Astrocyte (in vitro differentiated cells and primary cell): ENCODE measurements at regions not wholly inside any gene's neighbourhood (a gene's known extent, or its start where the extent isn't known, plus 50 kb on each side); places are given as distances from the start of the nearest gene placed in this dataset.
"Not testable (repeated sequence)": the region's sequence is repeated elsewhere in the genome, so short reads cannot be mapped to it uniquely, and the experiment has no call there.

ENCODE experiments used
- DNase-seq: peaks from one replicate; pipeline ENCODE4 v3.0.0-alpha.2; 2010; ENCODE audit warnings: low read depth
- FAIRE-seq: peaks from 2 replicates; lab custom pipeline; 2011; peaks lifted over from hg19 to GRCh38; lab: Jason Lieb, UNC
- H2AFZ ChIP-seq: 2 replicates; pipeline ENCODE4 v1.6.0; 2012; ENCODE audit warnings: low read depth, low read length, inconsistent platforms
- H3K27ac ChIP-seq: 2 replicates; pipeline ENCODE4 v1.5.1; 2011; ENCODE audit warnings: low read depth, low read length, inconsistent platforms
- H3K27me3 ChIP-seq: 2 replicates; pipeline ENCODE4 v1.6.0; 2011; ENCODE audit warnings: low read length, inconsistent platforms; ENCODE audit not compliant: insufficient read depth
- H3K36me3 ChIP-seq: 2 replicates; pipeline ENCODE4 v1.5.1; 2011; ENCODE audit warnings: low read length, inconsistent platforms; ENCODE audit not compliant: insufficient read depth
- H3K4me1 ChIP-seq: 2 replicates; pipeline ENCODE4 v1.5.1; 2011; ENCODE audit warnings: low read length, inconsistent platforms; ENCODE audit not compliant: insufficient read depth
- H3K4me2 ChIP-seq: 2 replicates; pipeline ENCODE4 v1.6.0; 2012; ENCODE audit warnings: low read length, inconsistent platforms
- H3K4me3 ChIP-seq: 2 replicates; pipeline ENCODE4 v1.5.1; 2011; ENCODE audit warnings: low read depth, mild to moderate bottlenecking, low read length, inconsistent platforms; ENCODE audit not compliant: insufficient read depth
- H3K79me2 ChIP-seq: 2 replicates; pipeline ENCODE4 v1.6.0; 2012; ENCODE audit warnings: mild to moderate bottlenecking, low read length, inconsistent platforms; ENCODE audit not compliant: insufficient read depth
- H3K9ac ChIP-seq: 2 replicates; pipeline ENCODE4 v1.6.0; 2012; ENCODE audit warnings: mild to moderate bottlenecking, low read length, inconsistent platforms
- H3K9me3 ChIP-seq: 2 replicates; pipeline ENCODE4 v1.5.1; 2012; ENCODE audit warnings: low read depth, mild to moderate bottlenecking, low read length, inconsistent platforms; ENCODE audit not compliant: insufficient read depth
- H4K20me1 ChIP-seq: 2 replicates; pipeline ENCODE4 v1.6.0; 2012; ENCODE audit warnings: low read length, inconsistent platforms; ENCODE audit not compliant: insufficient read depth
- H3K27ac Mint-ChIP-seq: one replicate; pipeline ENCODE4 v1.8.0; 2021; ENCODE audit warnings: mild to moderate bottlenecking, mixed read lengths; ENCODE audit not compliant: unreplicated experiment
- H3K27me3 Mint-ChIP-seq: one replicate; pipeline ENCODE4 v1.8.0; 2021; ENCODE audit warnings: low read depth, mixed read lengths; ENCODE audit not compliant: unreplicated experiment
- H3K36me3 Mint-ChIP-seq: one replicate; pipeline ENCODE4 v1.8.0; 2021; ENCODE audit warnings: low read depth, mixed read lengths; ENCODE audit not compliant: unreplicated experiment
- H3K4me1 Mint-ChIP-seq: one replicate; pipeline ENCODE4 v1.8.0; 2021; ENCODE audit warnings: low read depth, mixed read lengths; ENCODE audit not compliant: unreplicated experiment
- H3K4me3 Mint-ChIP-seq: one replicate; pipeline ENCODE4 v1.8.0; 2021; ENCODE audit warnings: mild to moderate bottlenecking, moderate library complexity, mixed read lengths; ENCODE audit not compliant: unreplicated experiment
- H3K9me3 Mint-ChIP-seq: one replicate; pipeline ENCODE4 v1.8.0; 2021; ENCODE audit warnings: mild to moderate bottlenecking, mixed read lengths; ENCODE audit not compliant: unreplicated experiment

DNA sequence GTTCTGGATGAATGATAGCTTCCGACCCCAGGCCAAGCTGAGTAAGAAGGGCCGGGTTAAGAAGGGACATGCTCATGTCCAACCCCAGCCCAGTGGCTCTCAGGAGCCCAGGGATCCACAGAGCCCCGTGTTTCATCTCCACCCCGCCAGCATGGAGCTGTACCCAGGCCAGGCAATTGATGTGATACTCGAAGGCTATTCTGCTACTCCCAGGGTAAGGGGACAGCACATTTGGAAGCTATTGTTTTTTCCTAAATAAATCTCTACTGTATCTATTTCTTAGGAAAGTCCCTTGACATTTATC is 255.0 kb upstream of the NBPF12 start:
- not testable (repeated sequence) for H3K36me3 ChIP-seq, H3K4me1 Mint-ChIP-seq, H3K27me3 Mint-ChIP-seq, H3K27me3 ChIP-seq, FAIRE-seq, H3K27ac Mint-ChIP-seq, DNase-seq, H3K9me3 Mint-ChIP-seq, H2AFZ ChIP-seq, H4K20me1 ChIP-seq, H3K36me3 Mint-ChIP-seq, H3K4me1 ChIP-seq, H3K4me2 ChIP-seq, H3K9me3 ChIP-seq, H3K4me3 ChIP-seq, H3K9ac ChIP-seq, H3K79me2 ChIP-seq, H3K27ac ChIP-seq, H3K4me3 Mint-ChIP-seq

DNA sequence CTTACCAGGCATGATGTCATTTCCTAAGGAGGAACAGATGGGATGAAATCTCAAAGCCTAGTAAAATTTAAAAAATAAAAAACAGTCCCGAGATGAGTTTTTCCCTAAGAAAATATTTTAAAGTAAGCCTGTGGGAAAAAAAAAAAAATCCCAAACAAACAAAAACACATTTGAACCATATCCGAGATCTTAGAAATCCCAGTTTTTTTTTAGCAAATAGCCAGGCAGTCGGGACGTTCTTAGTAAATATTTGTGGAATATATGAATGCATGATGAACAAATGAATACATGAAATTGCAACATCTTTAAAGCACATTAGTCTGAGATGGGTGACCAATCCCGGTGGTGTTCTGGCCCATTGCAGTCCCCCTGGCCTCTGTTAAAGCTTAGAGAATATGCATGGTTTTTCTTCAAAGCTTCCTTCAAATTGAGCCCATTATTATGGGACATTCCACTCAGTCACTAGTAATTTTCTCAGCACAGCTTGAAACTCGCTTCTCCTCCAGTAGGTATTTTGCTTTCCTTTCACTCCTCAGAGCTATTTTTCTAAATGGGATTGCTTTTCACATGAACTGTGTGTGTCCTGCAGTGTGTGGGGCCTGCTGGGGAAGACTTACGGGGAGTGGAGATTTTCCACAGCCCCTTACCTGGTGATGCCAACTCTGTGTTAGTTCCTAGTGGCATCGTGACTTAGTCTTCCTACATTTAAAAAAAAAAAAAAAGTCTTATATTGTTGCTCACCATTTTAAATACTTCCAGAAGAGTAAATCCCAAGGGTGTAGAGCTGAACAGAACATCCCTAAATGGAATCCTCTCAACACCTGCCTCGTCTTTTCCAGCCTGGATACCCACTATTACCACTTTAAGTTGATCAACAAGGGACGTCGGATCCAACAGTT is 255.6 kb upstream of the NBPF12 start:
- H3K27ac ChIP-seq, H3K4me2 ChIP-seq, H3K4me1 ChIP-seq, H3K36me3 ChIP-seq, FAIRE-seq, H3K27me3 Mint-ChIP-seq, H3K9ac ChIP-seq, H3K36me3 Mint-ChIP-seq, H2AFZ ChIP-seq, H3K9me3 ChIP-seq, H3K9me3 Mint-ChIP-seq, DNase-seq, H3K4me1 Mint-ChIP-seq, H3K27me3 ChIP-seq, H3K27ac Mint-ChIP-seq, H4K20me1 ChIP-seq, H3K4me3 Mint-ChIP-seq, H3K4me3 ChIP-seq, H3K79me2 ChIP-seq: not testable (repeated sequence)

DNA sequence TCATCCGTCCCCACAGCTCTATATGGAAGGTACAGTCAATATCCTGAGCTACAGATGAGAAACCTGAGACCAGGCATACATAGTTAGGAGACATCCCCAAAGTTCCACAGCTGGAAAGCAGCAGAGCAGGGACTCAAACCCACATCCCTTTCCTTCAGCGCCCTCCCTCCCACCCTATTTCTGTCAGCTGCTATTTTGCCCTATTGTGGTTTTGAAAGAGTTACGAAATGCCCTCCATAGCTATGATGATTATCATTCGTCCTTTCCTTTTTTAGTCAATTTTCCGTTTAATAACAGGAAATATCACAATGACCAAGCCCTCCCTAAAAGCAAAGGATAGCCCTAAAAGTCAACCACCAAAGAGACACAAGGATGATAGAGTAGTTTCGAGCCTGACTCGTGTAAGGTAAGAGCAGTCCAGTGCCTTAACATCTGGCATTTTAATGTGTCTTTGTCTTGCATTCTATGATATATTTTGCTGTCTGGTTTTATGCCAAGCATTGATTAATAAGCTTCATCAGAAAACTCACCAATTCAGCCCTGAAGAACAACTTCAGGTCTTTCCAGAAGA is 264.3 kb upstream of the NBPF12 start:
- DNase-seq, result peak; percentile 0
- not testable (repeated sequence) for FAIRE-seq, H3K4me3 ChIP-seq, H3K4me1 Mint-ChIP-seq, H3K4me2 ChIP-seq, H3K27ac ChIP-seq, H3K27me3 Mint-ChIP-seq, H3K27me3 ChIP-seq, H3K9me3 Mint-ChIP-seq, H3K36me3 Mint-ChIP-seq, H3K27ac Mint-ChIP-seq, H2AFZ ChIP-seq, H3K36me3 ChIP-seq, H3K4me1 ChIP-seq, H3K4me3 Mint-ChIP-seq, H3K9me3 ChIP-seq, H4K20me1 ChIP-seq, H3K79me2 ChIP-seq, H3K9ac ChIP-seq

DNA sequence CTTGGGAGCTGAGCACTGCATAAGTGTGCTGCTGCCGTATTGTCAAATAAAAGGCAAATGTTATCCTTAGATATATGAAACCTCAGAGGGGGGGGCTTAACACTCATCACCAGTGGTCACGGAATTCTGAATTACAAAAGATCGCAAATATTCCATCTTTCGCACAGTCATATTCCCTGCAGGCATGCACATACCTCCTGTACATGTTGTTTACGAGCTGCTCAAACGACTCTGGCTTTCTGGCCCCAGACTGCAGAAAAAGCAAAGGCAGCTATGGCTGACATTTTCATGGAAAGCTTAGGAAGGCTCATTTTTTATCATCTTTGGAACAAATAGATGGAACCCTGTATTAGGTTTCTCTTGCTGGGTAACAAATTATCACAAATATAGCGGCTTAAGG is 265.5 kb upstream of the NBPF12 start:
- not testable (repeated sequence) for H3K27ac ChIP-seq, DNase-seq, H3K27me3 Mint-ChIP-seq, H3K79me2 ChIP-seq, H3K4me3 Mint-ChIP-seq, FAIRE-seq, H3K36me3 ChIP-seq, H4K20me1 ChIP-seq, H3K9me3 ChIP-seq, H3K4me1 Mint-ChIP-seq, H3K4me3 ChIP-seq, H3K9me3 Mint-ChIP-seq, H2AFZ ChIP-seq, H3K4me1 ChIP-seq, H3K36me3 Mint-ChIP-seq, H3K9ac ChIP-seq, H3K27ac Mint-ChIP-seq, H3K27me3 ChIP-seq, H3K4me2 ChIP-seq

DNA sequence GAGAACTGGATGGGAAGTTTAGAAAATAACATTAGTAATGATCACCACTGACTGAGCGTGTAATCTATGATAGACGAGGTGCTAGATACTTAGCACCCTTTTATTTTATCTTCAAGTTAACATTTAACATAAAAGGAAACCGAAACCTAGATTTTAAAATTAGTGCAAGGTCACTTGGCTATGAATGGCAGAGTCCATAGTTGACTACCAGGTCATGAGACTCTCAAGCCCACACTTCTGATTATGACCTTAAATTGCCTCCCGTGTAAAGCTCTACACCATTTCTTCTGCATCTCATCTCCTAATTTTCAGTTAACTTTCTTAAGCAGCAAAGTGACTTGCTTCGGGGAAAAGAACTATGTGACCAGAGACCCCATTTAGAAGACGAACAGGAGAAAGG is 266.5 kb upstream of the NBPF12 start:
- H3K4me1 ChIP-seq, H3K27ac ChIP-seq, DNase-seq, H3K4me1 Mint-ChIP-seq, H3K27me3 ChIP-seq, H3K9me3 Mint-ChIP-seq, H3K4me3 ChIP-seq, H3K4me3 Mint-ChIP-seq, H3K27me3 Mint-ChIP-seq, H3K79me2 ChIP-seq, H3K9me3 ChIP-seq, H2AFZ ChIP-seq, H3K36me3 ChIP-seq, H4K20me1 ChIP-seq, FAIRE-seq, H3K9ac ChIP-seq, H3K27ac Mint-ChIP-seq, H3K36me3 Mint-ChIP-seq, H3K4me2 ChIP-seq: not testable (repeated sequence)

DNA sequence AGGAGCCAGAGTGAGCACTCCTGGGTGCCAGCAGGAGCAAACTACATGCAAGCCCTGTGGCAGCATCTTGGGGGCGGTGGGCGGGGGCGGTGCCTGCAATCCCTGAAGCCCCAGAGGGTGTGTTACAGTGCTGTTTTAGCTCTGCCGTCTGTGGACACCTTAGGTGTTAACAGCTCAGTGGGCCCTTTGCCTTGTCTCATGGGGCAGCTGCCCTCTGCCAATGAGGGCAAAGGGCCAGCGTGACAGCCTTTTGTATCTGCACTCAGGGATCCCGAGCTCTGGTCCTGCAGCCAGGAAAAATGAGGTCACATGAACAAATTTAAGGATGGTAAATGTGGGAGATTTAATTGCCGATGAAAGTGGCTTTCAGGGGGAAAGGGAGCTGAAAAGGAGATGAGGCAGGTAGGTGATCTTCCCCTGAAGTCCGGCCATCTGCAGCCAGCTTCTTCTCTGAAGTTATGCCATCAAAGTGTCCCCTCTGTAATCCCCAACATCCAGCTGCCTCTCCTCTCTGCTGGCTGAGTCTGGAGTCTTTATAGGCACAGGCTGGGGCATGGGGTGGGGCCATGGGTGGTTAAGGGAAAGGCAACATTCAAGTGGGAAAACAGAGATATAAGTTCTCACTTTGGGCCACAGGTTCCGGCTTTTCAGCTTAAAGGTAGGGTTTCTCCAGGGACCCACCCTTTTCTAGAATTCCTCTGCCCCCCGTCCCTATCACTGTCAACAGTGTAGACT is 267.1 kb upstream of the NBPF12 start:
- not testable (repeated sequence) for H3K36me3 Mint-ChIP-seq, FAIRE-seq, H2AFZ ChIP-seq

More for the DNA sequence above, 267.1 kb upstream of the NBPF12 start:
- H3K4me1 ChIP-seq, H3K27ac Mint-ChIP-seq, H3K27ac ChIP-seq, H3K4me1 Mint-ChIP-seq, H3K79me2 ChIP-seq, DNase-seq, H3K9ac ChIP-seq, H3K27me3 ChIP-seq, H3K9me3 Mint-ChIP-seq, H3K4me3 ChIP-seq, H4K20me1 ChIP-seq, H3K4me3 Mint-ChIP-seq, H3K36me3 ChIP-seq, H3K9me3 ChIP-seq, H3K27me3 Mint-ChIP-seq, H3K4me2 ChIP-seq: not testable (repeated sequence)
